A549 (cell line): ENCODE measurements at regions not wholly inside any gene's neighbourhood (a gene's known extent, or its start where the extent isn't known, plus 50 kb on each side); places are given as distances from the start of the nearest gene placed in this dataset.
"Not testable (repeated sequence)": the region's sequence is repeated elsewhere in the genome, so short reads cannot be mapped to it uniquely, and the experiment has no call there.

ENCODE experiments used
- ATAC-seq, 2 experiments: fragments of 200-7000 bp in 1 of 2; fragments of >200 bp in 1 of 2; cut with Nextera tagmentation in 1 of 2; cut with Tn5 transposase in 1 of 2; 3 replicates each; pipeline versions ENCODE4 v1.8.0 to v1.9.1; 2018 to 2020; ENCODE audit warnings: mild to moderate bottlenecking in 1 of 2, moderate library complexity in 1 of 2
- CTCF ChIA-PET: fragments of 300-600 bp; sonication (Branson Sonifier 250); formaldehyde crosslinking; extraction: SDS; loops from one replicate; lab custom pipeline; 2021; ENCODE audit warnings: antibody characterized with exemption, inconsistent platforms; lab: Yijun Ruan, JAX
- POLR2A ChIA-PET: fragments of 350-600 bp; formaldehyde crosslinking; extraction: SDS; loops from one replicate; lab custom pipeline; 2021; ENCODE audit warnings: antibody characterized with exemption, inconsistent platforms; lab: Yijun Ruan, JAX
- DNase-seq, 2 experiments: peaks; one replicate each; pipeline versions ENCODE4 v3.0.0 to v3.0.0-alpha.2; 2011 to 2016; ENCODE audit warnings: low read depth in 1 of 2, low spot score in 1 of 2
- FAIRE-seq: peaks from 2 replicates; lab custom pipeline; 2011; peaks lifted over from hg19 to GRCh38; lab: Jason Lieb, UNC
- H3K27ac ChIP-seq, 2 experiments: fragments of >200 bp; sonication (Bioruptor Twin); formaldehyde crosslinking; 3 replicates each; pipeline ENCODE4 v1.5.1; 2016 to 2017
- H3K4me1 ChIP-seq: fragments of >200 bp; sonication (Bioruptor Twin); formaldehyde crosslinking; 3 replicates; pipeline ENCODE4 v1.6.1; 2016
- H3K4me2 ChIP-seq: fragments of >200 bp; sonication (Bioruptor Twin); formaldehyde crosslinking; 3 replicates; pipeline ENCODE4 v1.6.1; 2016
- H3K4me3 ChIP-seq: fragments of >200 bp; sonication (Bioruptor Twin); formaldehyde crosslinking; 3 replicates; pipeline ENCODE4 v1.5.1; 2016
- H3K9me3 ChIP-seq: fragments of >200 bp; sonication (Bioruptor Twin); formaldehyde crosslinking; 3 replicates; pipeline ENCODE4 v1.6.1; 2016
- BHLHE40 ChIP-seq: IDR thresholded peaks from 2 replicates; pipeline ENCODE4 v1.6.1; 2012; ENCODE audit warnings: low read depth, low read length, inconsistent platforms
- CBX2 ChIP-seq: fragments of 200-600 bp; sonication (generic); IDR thresholded peaks from 2 replicates; pipeline ENCODE4 v1.6.1; 2016; ENCODE audit warnings: low read depth, mild to moderate bottlenecking, borderline replicate concordance
- CHD2 ChIP-seq: fragments of 150-350 bp; IDR thresholded peaks from 2 replicates; pipeline ENCODE4 v1.6.1; 2014; ENCODE audit warnings: low read length; ENCODE audit not compliant: partially characterized antibody
- EP300 ChIP-seq, 2 experiments: fragments of >200 bp; sonication (Bioruptor Twin); formaldehyde crosslinking; IDR thresholded peaks; 2 replicates in 1 of 2; 3 replicates in 1 of 2; pipeline ENCODE4 v1.6.1; 2016 to 2017
- ESRRA ChIP-seq: fragments of 150-350 bp; IDR thresholded peaks from 2 replicates; pipeline ENCODE4 v1.6.1; 2014; ENCODE audit warnings: mild to moderate bottlenecking, low read length, borderline replicate concordance
- FOSB ChIP-seq: fragments of 250-450 bp; sonication (Bioruptor Pico); IDR thresholded peaks from 2 replicates; pipeline ENCODE4 v1.5.0; 2020; ENCODE audit warnings: mild to moderate bottlenecking, moderate library complexity
- FOXS1 ChIP-seq: fragments of 250-450 bp; sonication (Bioruptor Pico); IDR thresholded peaks from 2 replicates; pipeline ENCODE4 v1.5.0; 2020; ENCODE audit warnings: mild to moderate bottlenecking, moderate library complexity
- GATA3 ChIP-seq: IDR thresholded peaks from 2 replicates; pipeline ENCODE4 v1.6.1; 2012; ENCODE audit warnings: borderline replicate concordance
- HDAC2 ChIP-seq: fragments of 200-600 bp; sonication (generic); IDR thresholded peaks from 2 replicates; pipeline ENCODE4 v1.6.1; 2016
- HEYL ChIP-seq: fragments of 250-450 bp; sonication (Bioruptor Pico); IDR thresholded peaks from 2 replicates; pipeline ENCODE4 v1.8.0; 2021; ENCODE audit warnings: mild to moderate bottlenecking, moderate library complexity
- HOXA7 ChIP-seq: fragments of 250-450 bp; sonication (Bioruptor Pico); IDR thresholded peaks from 2 replicates; pipeline ENCODE4 v1.5.0; 2020; ENCODE audit warnings: mild to moderate bottlenecking, moderate library complexity
- HOXB5 ChIP-seq: fragments of 250-450 bp; sonication (Bioruptor Pico); IDR thresholded peaks from 2 replicates; pipeline ENCODE4 v1.5.0; 2020; ENCODE audit warnings: mild to moderate bottlenecking, moderate library complexity
- JUNB ChIP-seq: fragments of >200 bp; sonication (Bioruptor Twin); formaldehyde crosslinking; IDR thresholded peaks from 2 replicates; pipeline ENCODE4 v1.6.1; 2016
- KDM1A ChIP-seq: fragments of 200-600 bp; sonication (generic); IDR thresholded peaks from 2 replicates; pipeline ENCODE4 v1.6.1; 2016; ENCODE audit warnings: low read depth, mild to moderate bottlenecking
- KDM5A ChIP-seq: fragments of 200-600 bp; sonication (generic); IDR thresholded peaks from 2 replicates; pipeline ENCODE4 v1.6.1; 2016; ENCODE audit warnings: antibody characterized with exemption, mild to moderate bottlenecking
- MAFK ChIP-seq: fragments of 450-650 bp; IDR thresholded peaks from 2 replicates; pipeline ENCODE4 v1.6.1; 2014; ENCODE audit not compliant: partially characterized antibody
- MYC ChIP-seq: IDR thresholded peaks from 2 replicates; pipeline ENCODE4 v1.6.1; 2012; ENCODE audit warnings: mild to moderate bottlenecking, inconsistent platforms, low read length, improper control_type of control experiment, borderline replicate concordance
- NFE2L2 ChIP-seq: fragments of 150-350 bp; conservative IDR thresholded peaks from 2 replicates; pipeline ENCODE4 v1.6.1; 2014; ENCODE audit warnings: low read length
- NPAS2 ChIP-seq: fragments of 250-450 bp; sonication (Bioruptor Pico); IDR thresholded peaks from 2 replicates; pipeline ENCODE4 v1.8.0; 2022; ENCODE audit warnings: mild to moderate bottlenecking, moderate library complexity, borderline replicate concordance
- POLR2A ChIP-seq: IDR thresholded peaks from 2 replicates; pipeline ENCODE4 v1.6.1; 2012; ENCODE audit warnings: mild to moderate bottlenecking, low read length
- POLR2AphosphoS2 ChIP-seq: conservative IDR thresholded peaks from 2 replicates; pipeline ENCODE4 v1.6.1; 2012; ENCODE audit warnings: low read length, improper control_type of control experiment, inconsistent platforms
- RAD21 ChIP-seq, 2 experiments: fragments of >200 bp in 1 of 2; sonication (Bioruptor Twin) in 1 of 2; formaldehyde crosslinking in 1 of 2; IDR thresholded peaks in 1 of 2; conservative IDR thresholded peaks in 1 of 2; 2 replicates in 1 of 2; 3 replicates in 1 of 2; pipeline ENCODE4 v1.6.1; 2012 to 2018; ENCODE audit warnings: inconsistent platforms in 1 of 2
- RARB ChIP-seq: fragments of 250-450 bp; sonication (Bioruptor Pico); IDR thresholded peaks from 2 replicates; pipeline ENCODE4 v1.8.0; 2021; ENCODE audit warnings: mild to moderate bottlenecking, moderate library complexity
- RCOR1 ChIP-seq: fragments of 150-350 bp; IDR thresholded peaks from 2 replicates; pipeline ENCODE4 v1.6.1; 2014; ENCODE audit warnings: antibody characterized with exemption, low read length, low read depth
- SMC3 ChIP-seq: fragments of >200 bp; sonication (Bioruptor Twin); formaldehyde crosslinking; IDR thresholded peaks from 3 replicates; pipeline ENCODE4 v1.6.1; 2018; ENCODE audit warnings: inconsistent platforms
- TFCP2L1 ChIP-seq: fragments of 250-450 bp; sonication (Bioruptor Pico); IDR thresholded peaks from 2 replicates; pipeline ENCODE4 v1.5.0; 2021; ENCODE audit warnings: mild to moderate bottlenecking
- TP53 ChIP-seq: fragments of 250-450 bp; sonication (Bioruptor Pico); IDR thresholded peaks from 2 replicates; pipeline ENCODE4 v1.5.0; 2021; ENCODE audit warnings: mild to moderate bottlenecking, moderate library complexity
- WGBS: methylation state at CpG from one replicate; pipeline ENCODE4 v1.1.6; 2017; ENCODE audit errors: missing lambda C conversion rate; 5-methylcytosine and 5-hydroxymethylcytosine counted together
- TF ChIP-seq, protein P1 (sequence below): fragments of >200 bp; sonication (Bioruptor Twin); formaldehyde crosslinking; IDR thresholded peaks from 2 replicates; pipeline ENCODE4 v1.6.1; 2016
- TF ChIP-seq, protein P2 (sequence below): fragments of 250-450 bp; sonication (Bioruptor Pico); IDR thresholded peaks from 2 replicates; pipeline ENCODE4 v1.5.0; 2021; ENCODE audit warnings: mild to moderate bottlenecking, moderate library complexity, borderline replicate concordance
- TF ChIP-seq, protein P3 (sequence below): fragments of >200 bp; sonication (Bioruptor Twin); formaldehyde crosslinking; IDR thresholded peaks from 3 replicates; pipeline ENCODE4 v1.5.1; 2016
- TF ChIP-seq, protein P4 (sequence below): IDR thresholded peaks from 2 replicates; pipeline ENCODE4 v1.6.1; 2012
- TF ChIP-seq, protein P5 (sequence below): fragments of 150-350 bp; IDR thresholded peaks from 2 replicates; pipeline ENCODE4 v1.6.1; 2014; ENCODE audit warnings: low read depth, mild to moderate bottlenecking, low read length

DNA sequence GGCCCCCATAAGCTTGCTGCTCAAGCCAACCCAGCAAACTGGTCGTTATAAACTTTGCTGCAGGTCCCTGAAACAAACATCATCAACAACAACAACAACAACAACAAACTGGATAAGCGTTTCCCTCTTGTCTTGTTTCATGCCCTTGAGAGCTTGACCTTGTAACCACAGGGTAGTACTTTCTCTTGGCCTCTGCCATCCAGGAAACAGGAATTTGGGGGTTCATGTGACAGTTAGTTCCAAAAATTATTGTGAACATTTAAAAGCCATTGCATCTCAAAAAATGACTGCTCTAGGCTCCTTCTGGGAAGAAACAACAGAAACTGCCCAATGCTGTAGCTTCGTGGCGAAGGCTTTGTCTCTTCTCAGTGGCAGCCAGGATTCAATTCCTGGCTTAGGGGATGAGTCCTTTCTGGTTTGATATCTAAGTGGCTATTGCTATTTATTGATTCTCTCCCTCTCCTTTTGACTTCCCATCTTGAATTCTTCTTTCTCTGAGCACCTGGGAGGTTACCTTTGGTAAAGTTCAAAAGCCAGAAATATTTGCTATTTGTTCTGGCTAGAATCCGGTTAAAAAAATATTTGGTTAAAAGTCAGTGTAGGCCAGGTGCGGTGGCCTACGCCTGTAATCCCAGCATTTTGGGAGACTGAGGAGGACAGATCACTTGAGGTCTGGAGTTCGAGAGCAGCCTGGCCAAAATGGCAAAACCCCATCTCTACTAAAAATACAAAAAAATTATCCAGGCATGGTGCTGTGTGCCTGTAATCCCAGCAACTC, 52.0 kb upstream of the CPM start:
- FAIRE-seq (no peak), DNase-seq (no peak), ATAC-seq (no peak)
- TF ChIP-seq MYC (no peak), ESRRA (no peak), RARB (CRISPR knock-in tag) (no peak), KDM1A (no peak), RCOR1 (no peak), EP300 (IDR thresholded peaks at IDR 0.05) (no peak), TP53 (CRISPR knock-in tag) (no peak), FOXS1 (CRISPR knock-in tag) (no peak), TFCP2L1 (CRISPR knock-in tag) (no peak), RAD21 (conservative IDR thresholded peaks at IDR 0.05 in 1 of 2, IDR thresholded peaks at IDR 0.05 in 1 of 2) (no peak), SMC3 (no peak), HOXB5 (CRISPR knock-in tag) (no peak), HEYL (CRISPR knock-in tag) (no peak), HDAC2 (no peak), KDM5A (no peak), CHD2 (no peak), GATA3 (no peak), CBX2 (no peak), NFE2L2 (no peak)
- TF ChIP-seq, protein P1, sequence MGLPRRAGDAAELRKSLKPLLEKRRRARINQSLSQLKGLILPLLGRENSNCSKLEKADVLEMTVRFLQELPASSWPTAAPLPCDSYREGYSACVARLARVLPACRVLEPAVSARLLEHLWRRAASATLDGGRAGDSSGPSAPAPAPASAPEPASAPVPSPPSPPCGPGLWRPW, result no peak
- Histone ChIP-seq H3K9me3 (peaks cover 6% of the 10 kb centered on the region), H3K27ac (no peak overlapping the region), H3K4me2 (no peak overlapping the region), H3K4me1 (no peaks in the 10 kb centered on the region), H3K4me3 (no peak overlapping the region)
- ChIA-PET CTCF (interaction anchor here (0.6 kb wide), 1 partner anchor 88 kb away, joined by 3 read pairs; no protein-coding TSS in a partner anchor), POLR2A (no interaction called here)
- WGBS, result 68% methylated on average over 8 of the region's 8 CpGs

DNA sequence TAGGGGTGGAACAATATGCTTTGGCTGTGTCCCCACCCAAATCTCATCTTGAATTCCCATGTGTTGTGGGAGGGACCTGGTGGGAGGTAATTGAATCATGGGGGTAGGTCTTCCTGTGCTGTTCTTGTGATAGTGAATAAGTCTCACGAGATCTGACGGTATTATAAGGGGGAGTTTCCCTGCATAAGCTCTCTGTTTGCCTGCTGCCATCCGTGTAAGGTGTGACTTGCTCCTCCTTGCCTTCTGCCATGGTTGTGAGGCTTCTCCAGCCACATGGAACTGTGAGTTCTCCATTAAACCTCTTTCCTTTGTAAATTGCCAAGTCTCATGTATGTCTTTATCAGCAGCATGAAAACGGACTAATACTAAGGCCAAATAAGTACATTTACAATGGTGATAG, 64.6 kb upstream of the CPM start:
- not testable (repeated sequence) for ATAC-seq

DNA sequence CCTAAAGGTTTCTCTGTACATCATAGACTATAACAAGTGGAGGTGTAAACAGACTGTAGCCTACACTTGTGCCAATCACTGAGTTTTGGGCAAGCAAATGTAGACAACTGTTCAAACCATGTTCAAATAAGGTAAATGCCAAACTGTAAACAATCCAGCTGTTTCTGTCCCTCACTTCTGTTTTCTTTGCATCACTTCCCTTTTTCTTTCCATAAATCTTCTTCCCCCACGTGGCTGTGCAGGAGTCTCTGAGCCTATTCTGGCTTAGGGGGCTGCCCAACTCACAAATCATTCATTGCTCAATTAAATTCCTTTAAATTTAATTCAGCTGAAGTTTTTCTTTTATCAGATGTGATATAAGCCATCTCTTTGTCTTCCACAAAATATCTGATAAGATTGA, 65.1 kb upstream of the CPM start:
- ATAC-seq (no peak), FAIRE-seq (no peak), DNase-seq (no peak)
- H3K4me3 ChIP-seq, result no peak overlapping the region
- H3K4me2 ChIP-seq, result no peak overlapping the region
- ChIA-PET CTCF (no interaction called here), POLR2A (no interaction called here)
- peaks cover 5% of the 10 kb centered on the region; the same call in 1 of the 3 replicates for H3K9me3 ChIP-seq
- WGBS, result 0% methylated on average over 1 of the region's 1 CpG
- H3K27ac ChIP-seq, result no peak overlapping the region
- no peaks in the 10 kb centered on the region for H3K4me1 ChIP-seq
- TF ChIP-seq RARB (CRISPR knock-in tag) (no peak), POLR2A (no peak), MAFK (no peak), JUNB (no peak), FOXS1 (CRISPR knock-in tag) (no peak), FOSB (CRISPR knock-in tag) (no peak), NPAS2 (CRISPR knock-in tag) (no peak), BHLHE40 (no peak), CBX2 (no peak), POLR2AphosphoS2 (no peak), TFCP2L1 (CRISPR knock-in tag) (no peak), HOXA7 (CRISPR knock-in tag) (no peak)
- TF ChIP-seq, protein P2, sequence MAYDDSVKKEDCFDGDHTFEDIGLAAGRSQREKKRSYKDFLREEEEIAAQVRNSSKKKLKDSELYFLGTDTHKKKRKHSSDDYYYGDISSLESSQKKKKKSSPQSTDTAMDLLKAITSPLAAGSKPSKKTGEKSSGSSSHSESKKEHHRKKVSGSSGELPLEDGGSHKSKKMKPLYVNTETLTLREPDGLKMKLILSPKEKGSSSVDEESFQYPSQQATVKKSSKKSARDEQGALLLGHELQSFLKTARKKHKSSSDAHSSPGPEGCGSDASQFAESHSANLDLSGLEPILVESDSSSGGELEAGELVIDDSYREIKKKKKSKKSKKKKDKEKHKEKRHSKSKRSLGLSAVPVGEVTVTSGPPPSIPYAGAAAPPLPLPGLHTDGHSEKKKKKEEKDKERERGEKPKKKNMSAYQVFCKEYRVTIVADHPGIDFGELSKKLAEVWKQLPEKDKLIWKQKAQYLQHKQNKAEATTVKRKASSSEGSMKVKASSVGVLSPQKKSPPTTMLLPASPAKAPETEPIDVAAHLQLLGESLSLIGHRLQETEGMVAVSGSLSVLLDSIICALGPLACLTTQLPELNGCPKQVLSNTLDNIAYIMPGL (CRISPR knock-in tag), result no peak
- TF ChIP-seq, protein P3, sequence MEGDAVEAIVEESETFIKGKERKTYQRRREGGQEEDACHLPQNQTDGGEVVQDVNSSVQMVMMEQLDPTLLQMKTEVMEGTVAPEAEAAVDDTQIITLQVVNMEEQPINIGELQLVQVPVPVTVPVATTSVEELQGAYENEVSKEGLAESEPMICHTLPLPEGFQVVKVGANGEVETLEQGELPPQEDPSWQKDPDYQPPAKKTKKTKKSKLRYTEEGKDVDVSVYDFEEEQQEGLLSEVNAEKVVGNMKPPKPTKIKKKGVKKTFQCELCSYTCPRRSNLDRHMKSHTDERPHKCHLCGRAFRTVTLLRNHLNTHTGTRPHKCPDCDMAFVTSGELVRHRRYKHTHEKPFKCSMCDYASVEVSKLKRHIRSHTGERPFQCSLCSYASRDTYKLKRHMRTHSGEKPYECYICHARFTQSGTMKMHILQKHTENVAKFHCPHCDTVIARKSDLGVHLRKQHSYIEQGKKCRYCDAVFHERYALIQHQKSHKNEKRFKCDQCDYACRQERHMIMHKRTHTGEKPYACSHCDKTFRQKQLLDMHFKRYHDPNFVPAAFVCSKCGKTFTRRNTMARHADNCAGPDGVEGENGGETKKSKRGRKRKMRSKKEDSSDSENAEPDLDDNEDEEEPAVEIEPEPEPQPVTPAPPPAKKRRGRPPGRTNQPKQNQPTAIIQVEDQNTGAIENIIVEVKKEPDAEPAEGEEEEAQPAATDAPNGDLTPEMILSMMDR, result no peak
- TF ChIP-seq, protein P4, sequence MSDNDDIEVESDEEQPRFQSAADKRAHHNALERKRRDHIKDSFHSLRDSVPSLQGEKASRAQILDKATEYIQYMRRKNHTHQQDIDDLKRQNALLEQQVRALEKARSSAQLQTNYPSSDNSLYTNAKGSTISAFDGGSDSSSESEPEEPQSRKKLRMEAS, result no peak
- TF ChIP-seq, protein P5, sequence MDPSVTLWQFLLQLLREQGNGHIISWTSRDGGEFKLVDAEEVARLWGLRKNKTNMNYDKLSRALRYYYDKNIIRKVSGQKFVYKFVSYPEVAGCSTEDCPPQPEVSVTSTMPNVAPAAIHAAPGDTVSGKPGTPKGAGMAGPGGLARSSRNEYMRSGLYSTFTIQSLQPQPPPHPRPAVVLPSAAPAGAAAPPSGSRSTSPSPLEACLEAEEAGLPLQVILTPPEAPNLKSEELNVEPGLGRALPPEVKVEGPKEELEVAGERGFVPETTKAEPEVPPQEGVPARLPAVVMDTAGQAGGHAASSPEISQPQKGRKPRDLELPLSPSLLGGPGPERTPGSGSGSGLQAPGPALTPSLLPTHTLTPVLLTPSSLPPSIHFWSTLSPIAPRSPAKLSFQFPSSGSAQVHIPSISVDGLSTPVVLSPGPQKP, result no peak

More for the DNA sequence above, 64.6 kb upstream of the CPM start:
- H3K27ac ChIP-seq, H3K9me3 ChIP-seq, DNase-seq, H3K4me3 ChIP-seq, H3K4me1 ChIP-seq, POLR2A ChIA-PET, FAIRE-seq, CTCF ChIA-PET, H3K4me2 ChIP-seq: not testable (repeated sequence)
- WGBS, result 74% methylated on average over 4 of the region's 4 CpGs
